NT2/D1 (cell line): ENCODE measurements at regions not wholly inside any gene's neighbourhood (a gene's known extent, or its start where the extent isn't known, plus 50 kb on each side); places are given as distances from the start of the nearest gene placed in this dataset.

ENCODE experiments used
- SUZ12 ChIP-seq: IDR thresholded peaks from 2 replicates; pipeline ENCODE4 v1.6.1; 2011; ENCODE audit not compliant: insufficient read length, insufficient read depth; ENCODE audit errors: extremely low read depth
- YY1 ChIP-seq: IDR thresholded peaks from 2 replicates; pipeline ENCODE4 v1.6.1; 2011; ENCODE audit not compliant: insufficient read length, insufficient read depth
- ZNF274 ChIP-seq: IDR thresholded peaks from 2 replicates; pipeline ENCODE4 v1.6.1; 2011; ENCODE audit warnings: mild to moderate bottlenecking, low read depth, low read length

DNA sequence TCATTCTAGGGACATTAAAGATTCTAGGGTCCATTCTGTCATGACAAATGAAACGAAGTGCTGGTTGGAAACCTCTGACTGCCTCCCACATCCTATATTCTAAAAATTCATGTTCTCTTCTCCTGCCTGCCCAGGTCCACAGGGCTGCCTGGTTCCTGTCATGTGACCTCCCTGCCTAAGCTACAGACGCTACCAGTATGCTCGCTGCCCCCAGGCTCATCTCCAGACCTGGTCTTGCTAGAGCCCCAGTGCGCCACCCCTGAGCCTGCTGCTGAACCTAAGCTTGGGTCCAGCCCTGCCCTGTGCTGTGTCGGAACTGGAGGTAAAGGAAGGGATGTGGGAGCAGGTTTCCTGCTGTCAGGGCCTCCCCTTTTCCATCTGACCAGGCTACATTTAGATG is 231.6 kb upstream of the CDH5 start:
- TF ChIP-seq ZNF274: no peak
- no peak for TF ChIP-seq SUZ12
- no peak for TF ChIP-seq YY1
